Ramos (cell line): ENCODE measurements at regions not wholly inside any gene's neighbourhood (a gene's known extent, or its start where the extent isn't known, plus 50 kb on each side); places are given as distances from the start of the nearest gene placed in this dataset.
"Not testable (repeated sequence)": the region's sequence is repeated elsewhere in the genome, so short reads cannot be mapped to it uniquely, and the experiment has no call there.

ENCODE experiments used
- in situ Hi-C: fragments of 300-500 bp; cut with MboI; formaldehyde crosslinking; loops from one replicate; pipeline ENCODE4 v1.14.3; 2022; ENCODE audit warnings: low sequenced_read_pairs; ENCODE audit not compliant: unreplicated experiment

- in situ Hi-C loops, result no loop called here
These were observed 1388.8 kb downstream of the UQCRFS1 start for GRCh38 chr19:27824108-27824507.

GRCh38 chr19:27822336-27822735 is 1390.6 kb downstream of the UQCRFS1 start:
- in situ Hi-C loops, result no loop called here

- in situ Hi-C loops, result no loop called here
These were observed 1391.4 kb downstream of the UQCRFS1 start for GRCh38 chr19:27821418-27822018.

GRCh38 chr19:27815985-27816384 is 1397.0 kb downstream of the UQCRFS1 start:
- in situ Hi-C loops, result no loop called here

- in situ Hi-C loops, result not testable (repeated sequence)
These were observed 1398.1 kb downstream of the UQCRFS1 start for GRCh38 chr19:27814834-27815233.

GRCh38 chr19:27814274-27814673 is 1398.7 kb downstream of the UQCRFS1 start:
- in situ Hi-C loops, result not testable (repeated sequence)

- in situ Hi-C loops, result no loop called here
These were observed 1406.4 kb downstream of the UQCRFS1 start for GRCh38 chr19:27806471-27807070.

GRCh38 chr19:27805848-27806247 is 1407.1 kb downstream of the UQCRFS1 start:
- in situ Hi-C loops, result no loop called here

- in situ Hi-C loops, result not testable (repeated sequence)
These were observed 1410.7 kb downstream of the UQCRFS1 start for GRCh38 chr19:27802293-27802692.

GRCh38 chr19:27796540-27796939 is 1416.4 kb downstream of the UQCRFS1 start:
- in situ Hi-C loops, result no loop called here

- in situ Hi-C loops, result no loop called here
These were observed 1416.9 kb downstream of the UQCRFS1 start for GRCh38 chr19:27796073-27796472.

- in situ Hi-C loops, result no loop called here
These were observed 1417.6 kb downstream of the UQCRFS1 start for GRCh38 chr19:27795369-27795768.

- in situ Hi-C loops, result no loop called here
These were observed 1418.4 kb downstream of the UQCRFS1 start for GRCh38 chr19:27794494-27795042.

GRCh38 chr19:27793644-27794493 is 1419.1 kb downstream of the UQCRFS1 start:
- in situ Hi-C loops, result no loop called here

GRCh38 chr19:27793128-27793643 is 1419.8 kb downstream of the UQCRFS1 start:
- in situ Hi-C loops, result no loop called here

- in situ Hi-C loops, result no loop called here
These were observed 1420.3 kb downstream of the UQCRFS1 start for GRCh38 chr19:27792576-27793127.

GRCh38 chr19:27780367-27781075 is 1432.4 kb downstream of the UQCRFS1 start:
- in situ Hi-C loops, result no loop called here

GRCh38 chr19:27779954-27780353 is 1433.0 kb downstream of the UQCRFS1 start:
- in situ Hi-C loops, result no loop called here

- in situ Hi-C loops, result no loop called here
These were observed 1435.2 kb downstream of the UQCRFS1 start for GRCh38 chr19:27777726-27778125.

GRCh38 chr19:27777242-27777641 is 1435.7 kb downstream of the UQCRFS1 start:
- in situ Hi-C loops, result no loop called here
